HG03025 (cell line): ENCODE measurements at regions not wholly inside any gene's neighbourhood (a gene's known extent, or its start where the extent isn't known, plus 50 kb on each side); places are given as distances from the start of the nearest gene placed in this dataset.

Experiments used
- ATAC-seq: cut with Tn5 transposase; IDR thresholded peaks from one replicate; pipeline ENCODE4 v1.9.1; 2021; ENCODE audit warnings: mild to moderate bottlenecking, moderate library complexity; ENCODE audit not compliant: unreplicated experiment, low FRiP score

DNA sequence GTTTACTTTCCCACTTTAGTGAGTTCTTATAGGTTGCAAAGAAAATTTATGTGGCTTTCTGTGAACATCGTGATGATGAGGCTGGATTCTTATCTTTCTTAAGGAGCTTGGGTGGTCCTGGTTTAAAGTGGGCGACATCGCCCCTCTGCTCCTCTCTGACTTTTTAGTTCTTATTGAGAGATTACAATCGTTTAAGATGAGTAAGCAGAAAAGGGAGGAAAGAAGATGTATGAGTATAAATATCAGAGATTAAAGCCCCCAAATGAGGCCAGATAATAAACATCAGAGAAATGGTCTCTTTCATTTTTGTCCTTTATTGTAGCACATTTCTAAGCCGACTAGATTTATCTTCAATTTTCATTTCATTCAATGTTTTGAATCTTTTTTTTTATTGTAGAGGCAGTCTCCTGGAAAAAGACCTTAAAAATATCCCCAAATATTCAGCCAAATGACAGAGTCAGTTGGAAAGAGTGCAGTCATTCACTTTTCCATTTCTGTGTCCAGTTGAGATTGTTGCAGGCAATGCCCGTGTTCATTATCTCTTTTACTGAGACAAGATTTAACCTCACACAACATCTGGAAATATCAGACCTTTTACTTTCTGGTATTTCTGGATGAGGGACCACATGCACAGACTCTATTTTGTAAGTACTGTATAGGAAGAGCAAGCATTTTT, 62.0 kb upstream of the PDE7B start:
- ATAC-seq: no peak

DNA sequence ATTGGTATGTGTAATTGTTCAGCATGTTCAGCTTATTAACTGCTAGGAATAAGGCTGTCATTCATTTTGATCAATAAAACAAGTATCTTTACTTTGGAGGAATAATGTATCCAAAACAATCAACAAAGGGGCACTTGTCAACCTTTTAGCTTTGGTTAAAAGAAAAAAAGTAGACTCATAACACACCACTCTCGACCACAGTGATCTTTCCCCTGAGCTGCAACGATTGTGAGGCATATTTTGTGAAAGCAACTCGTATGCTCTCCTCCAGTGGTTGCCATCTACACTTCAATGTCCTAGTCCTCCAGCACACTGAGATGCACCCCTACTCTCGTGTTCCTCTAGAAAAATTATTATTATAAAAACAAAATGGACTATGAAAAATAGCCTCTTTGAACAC, 60.1 kb upstream of the PDE7B start:
- no peak for ATAC-seq

DNA sequence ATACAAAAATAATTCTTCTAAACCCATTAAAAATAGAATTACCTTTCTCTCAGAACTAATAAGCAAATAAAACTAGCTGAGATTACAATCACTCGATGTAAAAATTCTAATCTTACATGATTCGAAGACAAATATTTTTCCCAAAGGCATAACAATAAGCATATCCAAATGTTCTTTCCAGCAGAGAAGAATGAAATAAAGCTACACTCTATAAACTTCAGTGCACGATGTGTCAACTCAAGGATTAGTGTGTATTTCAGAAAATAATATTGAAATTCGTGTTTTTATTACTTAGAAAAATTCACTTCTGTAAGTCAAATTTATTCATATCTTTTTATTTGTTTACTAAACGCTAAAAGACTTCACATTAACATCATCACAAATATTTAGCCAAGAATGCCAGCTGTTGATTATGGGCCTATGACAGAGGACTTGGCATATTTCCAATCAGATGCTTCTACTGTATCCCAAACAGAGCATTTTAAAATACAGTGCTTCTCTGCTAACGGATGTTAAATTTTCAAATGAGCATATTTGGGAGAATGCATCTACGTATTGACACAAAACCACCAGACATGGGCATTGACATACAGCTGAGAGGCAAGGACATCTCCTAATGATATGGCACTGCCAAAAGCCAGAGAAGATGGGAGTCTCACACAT, 54.7 kb upstream of the PDE7B start:
- no peak for ATAC-seq

DNA sequence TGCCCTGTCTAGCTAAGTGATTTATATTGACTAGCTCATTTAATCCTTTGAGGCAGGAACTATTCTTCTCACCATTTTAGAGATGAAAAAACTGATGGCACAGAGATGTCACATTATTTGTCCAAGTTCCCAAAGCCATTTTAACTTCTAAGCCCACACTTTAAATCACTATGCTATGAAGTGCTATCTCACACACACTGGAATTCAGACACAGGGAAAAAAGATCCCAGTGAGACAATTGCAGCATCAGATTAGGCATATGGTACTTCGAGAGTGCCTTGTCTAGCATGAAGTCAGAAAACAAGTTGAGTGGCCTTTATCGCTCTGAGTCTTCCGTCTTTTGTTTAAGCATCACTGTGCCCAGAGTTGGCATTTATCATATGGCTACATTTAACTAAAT, 54.1 kb upstream of the PDE7B start:
- no peak for ATAC-seq

DNA sequence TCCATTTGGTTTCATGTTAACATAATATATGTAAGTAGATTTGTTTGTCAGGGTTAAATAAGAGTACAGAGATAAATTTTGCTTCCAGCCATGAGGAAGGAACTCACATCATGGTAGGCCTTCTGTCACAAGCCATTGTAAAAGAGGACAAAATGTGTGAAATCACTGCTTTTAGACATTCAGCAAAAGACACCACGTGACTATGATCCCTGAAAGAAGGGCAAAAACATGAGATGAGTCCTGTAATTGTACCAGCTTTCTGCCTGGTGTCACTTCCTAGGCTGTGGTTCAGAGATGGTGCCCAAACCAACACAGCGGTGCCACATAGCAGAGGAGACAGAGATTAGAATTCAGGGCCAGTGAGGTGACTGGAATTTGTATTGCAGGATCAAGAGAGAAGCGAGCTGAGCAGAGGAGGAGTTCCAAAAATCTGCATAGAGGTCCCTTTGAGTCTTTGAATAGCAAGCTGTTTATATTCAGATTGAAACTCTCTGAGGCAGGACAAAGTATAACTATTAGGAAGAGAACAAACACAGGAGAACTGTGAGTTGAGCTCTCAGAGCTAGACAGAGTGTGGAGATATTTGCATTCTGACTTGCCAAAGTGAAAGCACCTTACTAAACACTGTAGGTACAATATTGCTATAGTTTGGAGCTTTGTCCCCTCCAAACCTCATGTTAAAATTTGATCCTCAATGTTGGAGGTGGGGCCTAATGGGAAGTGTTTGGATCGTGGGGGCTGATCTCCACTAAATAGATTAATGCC, 52.6 kb upstream of the PDE7B start:
- ATAC-seq: no peak
